Lower lobe of right lung (tissue), 2 donors: ENCODE measurements at regions not wholly inside any gene's neighbourhood (a gene's known extent, or its start where the extent isn't known, plus 50 kb on each side); places are given as distances from the start of the nearest gene placed in this dataset.

Source experiments
- ATAC-seq, 2 donors: fragments of 200-7000 bp; cut with Tn5 transposase; one replicate each; pipeline ENCODE4 v1.9.1; 2020 to 2022; ENCODE audit warnings: mild to moderate bottlenecking in 2 of 2, moderate library complexity in 2 of 2
- DNase-seq: peaks from one replicate; pipeline ENCODE4 v3.0.0-alpha.2; 2020
- H3K27ac ChIP-seq: fragments of 200-600 bp; one replicate; pipeline ENCODE4 v1.8.0; 2022
- H3K27me3 ChIP-seq: fragments of 200-600 bp; one replicate; pipeline ENCODE4 v1.8.0; 2022; ENCODE audit warnings: low read depth
- H3K36me3 ChIP-seq: fragments of 200-600 bp; one replicate; pipeline ENCODE4 v1.8.0; 2022; ENCODE audit warnings: mild to moderate bottlenecking
- H3K4me1 ChIP-seq: fragments of 200-600 bp; one replicate; pipeline ENCODE4 v1.8.0; 2022
- H3K4me3 ChIP-seq: fragments of 200-600 bp; one replicate; pipeline ENCODE4 v1.8.0; 2022; ENCODE audit warnings: mild to moderate bottlenecking
- H3K9me3 ChIP-seq: fragments of 200-600 bp; one replicate; pipeline ENCODE4 v1.8.0; 2022
- intact Hi-C: fragments of 100-400 bp; cut with DNase I; formaldehyde crosslinking; loops from one replicate; pipeline ENCODE4 v1.11.0; 2022
- TF ChIP-seq, protein P1 (sequence below): fragments of 200-600 bp; IDR thresholded peaks from one replicate; pipeline ENCODE4 v1.8.0; 2022; ENCODE audit warnings: antibody characterized with exemption, mild to moderate bottlenecking
- donor health status: DM: no; HTN: yes; CAD: no; lungs with severe emphysema.

DNA sequence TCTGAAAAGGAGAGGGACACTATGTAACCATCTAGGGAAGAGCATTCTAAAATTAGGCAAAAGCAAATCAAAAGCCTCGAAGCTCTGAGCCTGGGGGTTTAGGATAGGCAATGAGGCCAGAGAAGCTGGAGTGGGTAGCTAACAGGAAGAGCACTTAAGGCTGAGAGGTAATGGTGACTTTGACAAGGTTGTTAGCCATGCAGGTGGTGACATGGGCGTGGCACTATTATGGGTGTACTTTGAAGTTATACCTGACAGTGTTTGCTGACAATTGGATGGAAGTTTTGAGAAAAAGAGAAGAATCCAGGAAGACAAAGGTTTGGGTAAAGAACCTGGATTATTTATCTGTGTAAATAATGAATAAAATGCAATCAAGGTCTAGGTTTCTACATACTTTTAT is 383.0 kb upstream of the SEMA3C start:
- H3K4me1 ChIP-seq, result no peaks in the 10 kb centered on the region
- DNase-seq (no peak), ATAC-seq (no peak)
- no peak overlapping the region for H3K27ac ChIP-seq
- H3K4me3 ChIP-seq, result no peak overlapping the region
- TF ChIP-seq, protein P1, sequence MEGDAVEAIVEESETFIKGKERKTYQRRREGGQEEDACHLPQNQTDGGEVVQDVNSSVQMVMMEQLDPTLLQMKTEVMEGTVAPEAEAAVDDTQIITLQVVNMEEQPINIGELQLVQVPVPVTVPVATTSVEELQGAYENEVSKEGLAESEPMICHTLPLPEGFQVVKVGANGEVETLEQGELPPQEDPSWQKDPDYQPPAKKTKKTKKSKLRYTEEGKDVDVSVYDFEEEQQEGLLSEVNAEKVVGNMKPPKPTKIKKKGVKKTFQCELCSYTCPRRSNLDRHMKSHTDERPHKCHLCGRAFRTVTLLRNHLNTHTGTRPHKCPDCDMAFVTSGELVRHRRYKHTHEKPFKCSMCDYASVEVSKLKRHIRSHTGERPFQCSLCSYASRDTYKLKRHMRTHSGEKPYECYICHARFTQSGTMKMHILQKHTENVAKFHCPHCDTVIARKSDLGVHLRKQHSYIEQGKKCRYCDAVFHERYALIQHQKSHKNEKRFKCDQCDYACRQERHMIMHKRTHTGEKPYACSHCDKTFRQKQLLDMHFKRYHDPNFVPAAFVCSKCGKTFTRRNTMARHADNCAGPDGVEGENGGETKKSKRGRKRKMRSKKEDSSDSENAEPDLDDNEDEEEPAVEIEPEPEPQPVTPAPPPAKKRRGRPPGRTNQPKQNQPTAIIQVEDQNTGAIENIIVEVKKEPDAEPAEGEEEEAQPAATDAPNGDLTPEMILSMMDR, result no peak
- H3K27me3 ChIP-seq, result no peaks in the 10 kb centered on the region
- intact Hi-C loops, result no loop called here
- H3K36me3 ChIP-seq, result no peaks in the 10 kb centered on the region
- no peaks in the 10 kb centered on the region for H3K9me3 ChIP-seq

DNA sequence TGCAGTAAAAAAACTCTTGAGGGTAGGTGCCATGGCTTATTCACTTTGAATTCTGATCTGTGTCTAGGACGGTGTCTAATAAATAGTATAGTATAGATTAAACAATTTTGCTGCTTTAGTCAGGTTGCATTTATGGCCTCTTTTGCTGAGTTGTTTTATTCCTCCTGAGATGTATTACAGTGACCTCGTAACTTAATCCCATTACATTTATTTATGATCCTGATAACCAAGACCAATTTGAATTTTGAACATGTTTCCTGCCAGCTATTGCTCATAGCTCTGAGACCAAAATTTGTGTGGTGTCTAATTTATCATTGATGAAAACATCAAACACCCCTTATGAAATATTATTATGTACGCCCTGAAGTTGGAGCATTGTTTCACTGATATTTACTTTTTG is 381.9 kb upstream of the SEMA3C start:
- H3K4me1 ChIP-seq, result no peaks in the 10 kb centered on the region
- DNase-seq (no peak), ATAC-seq (no peak)
- intact Hi-C loops, result no loop called here
- TF ChIP-seq, protein P1, result no peak
- H3K27me3 ChIP-seq, result no peaks in the 10 kb centered on the region
- H3K36me3 ChIP-seq, result no peaks in the 10 kb centered on the region
- no peak overlapping the region for H3K27ac ChIP-seq
- H3K4me3 ChIP-seq, result no peak overlapping the region
- no peaks in the 10 kb centered on the region for H3K9me3 ChIP-seq

DNA sequence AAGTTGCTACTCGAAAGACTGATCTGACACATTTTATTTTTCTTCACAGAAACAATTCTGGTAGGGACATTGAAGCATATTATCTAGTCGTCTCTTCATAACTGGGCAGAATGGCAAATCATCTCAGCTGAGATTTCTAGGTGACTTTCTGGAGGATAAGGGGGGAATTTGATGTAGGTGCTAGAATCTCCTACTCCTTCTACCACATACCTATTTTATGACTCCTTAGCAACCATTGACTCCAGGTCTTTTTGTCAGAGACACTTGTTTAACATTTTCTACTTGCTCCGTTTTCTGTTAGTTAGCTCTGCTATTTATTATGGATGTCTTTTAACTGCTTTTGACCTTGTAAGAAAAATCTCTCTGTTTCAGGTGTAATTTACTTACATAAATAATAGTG is 380.9 kb upstream of the SEMA3C start:
- Histone ChIP-seq H3K9me3 (no peaks in the 10 kb centered on the region), H3K27me3 (no peaks in the 10 kb centered on the region), H3K4me1 (no peaks in the 10 kb centered on the region), H3K27ac (no peak overlapping the region), H3K4me3 (no peak overlapping the region), H3K36me3 (no peaks in the 10 kb centered on the region)
- no peak for ATAC-seq
- DNase-seq, result no peak
- TF ChIP-seq, protein P1, result no peak
- intact Hi-C loops, result no loop called here

DNA sequence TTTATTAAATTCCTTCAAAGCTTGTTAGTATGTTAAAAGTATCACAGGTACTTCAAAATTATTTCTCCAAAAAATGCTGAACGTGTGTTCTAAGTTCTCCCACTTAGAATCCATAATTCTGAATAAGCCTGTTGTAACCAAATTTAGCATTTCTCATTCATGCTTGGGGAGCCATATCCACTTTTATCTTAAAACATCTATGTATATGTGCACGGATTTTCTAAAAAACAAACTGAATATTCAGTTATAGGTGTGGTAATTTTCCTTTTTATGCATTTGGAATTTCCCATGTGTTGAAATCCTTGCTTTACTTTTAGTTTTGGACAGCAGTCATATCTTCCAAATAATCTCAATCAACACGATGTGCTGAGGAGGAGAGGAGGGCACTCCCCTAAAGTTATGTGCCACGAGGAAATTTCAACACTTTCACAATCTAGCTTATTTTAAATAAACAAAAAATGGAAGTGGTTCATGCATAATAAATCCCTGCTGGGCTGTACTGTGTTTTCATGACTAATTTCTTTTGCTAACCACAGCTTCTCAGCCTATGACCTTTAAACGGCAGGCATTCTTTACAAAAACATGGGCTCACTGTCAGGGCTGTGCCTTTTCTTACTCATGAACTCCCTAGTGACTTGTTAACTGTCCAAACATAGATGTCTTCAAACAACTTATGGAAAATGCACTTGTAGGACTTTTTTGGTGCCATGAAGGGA is 380.3 kb upstream of the SEMA3C start:
- no peak for DNase-seq
- no peaks in the 10 kb centered on the region for H3K27me3 ChIP-seq
- no peak overlapping the region for H3K27ac ChIP-seq
- no peak overlapping the region for H3K4me3 ChIP-seq
- H3K9me3 ChIP-seq, result no peaks in the 10 kb centered on the region
- TF ChIP-seq, protein P1, result no peak
- intact Hi-C loops, result no loop called here
- no peaks in the 10 kb centered on the region for H3K36me3 ChIP-seq
- peak; percentile 47 to 50 for ATAC-seq
- H3K4me1 ChIP-seq, result no peaks in the 10 kb centered on the region

DNA sequence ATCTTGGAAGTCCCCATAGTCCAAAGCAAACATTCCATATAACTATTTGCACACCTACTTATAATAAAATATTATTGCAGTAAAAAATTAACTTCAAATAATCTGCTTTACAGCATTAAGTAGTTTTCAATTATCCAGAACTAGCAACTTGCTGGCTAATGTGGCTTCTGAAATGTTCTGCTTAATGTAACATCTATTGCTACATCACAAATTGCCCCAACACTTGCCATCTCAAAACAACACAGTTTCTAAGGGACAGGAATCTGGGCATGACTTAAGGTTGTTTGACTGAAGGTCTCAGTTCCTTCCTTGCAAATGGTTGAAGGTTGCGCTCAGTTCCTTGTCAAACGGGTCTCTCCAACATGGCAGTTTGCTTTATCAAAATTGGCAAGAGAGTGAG is 378.5 kb upstream of the SEMA3C start:
- intact Hi-C loops, result no loop called here
- ATAC-seq, result no peak
- Histone ChIP-seq H3K27me3 (no peaks in the 10 kb centered on the region), H3K9me3 (no peaks in the 10 kb centered on the region), H3K27ac (no peak overlapping the region), H3K36me3 (no peaks in the 10 kb centered on the region), H3K4me1 (no peaks in the 10 kb centered on the region), H3K4me3 (no peak overlapping the region)
- TF ChIP-seq, protein P1, result no peak
- DNase-seq, result no peak
